HEK293 (cell line): ENCODE measurements at regions not wholly inside any gene's neighbourhood (a gene's known extent, or its start where the extent isn't known, plus 50 kb on each side); places are given as distances from the start of the nearest gene placed in this dataset.
A peak's percentile ranks its signal among the peaks of the same experiment; 100 is the strongest.

Source experiments
- CTCF ChIA-PET: fragments of 350-600 bp; formaldehyde crosslinking; extraction: SDS; loops from one replicate; lab custom pipeline; 2021; ENCODE audit warnings: antibody characterized with exemption; lab: Yijun Ruan, JAX
- POLR2A ChIA-PET: fragments of 300-600 bp; formaldehyde crosslinking; extraction: SDS; loops from one replicate; lab custom pipeline; 2020; ENCODE audit warnings: antibody characterized with exemption, inconsistent platforms; lab: Yijun Ruan, JAX
- H3K27ac ChIP-seq: fragments of 200-500 bp; sonication (Bioruptor generic); 2 replicates; pipeline ENCODE4 v1.5.1; 2014; ENCODE audit warnings: low read depth, low read length, control low read depth, inconsistent platforms; ENCODE audit errors: extremely low read depth
- H3K36me3 ChIP-seq, 2 experiments: fragments of 200-500 bp in 1 of 2; sonication (Bioruptor generic) in 1 of 2; 1 replicate in 1 of 2; 2 replicates in 1 of 2; pipeline ENCODE4 v1.5.1; 2014 to 2017; ENCODE audit warnings: inconsistent platforms in 2 of 2, low read length in 2 of 2; ENCODE audit not compliant: control insufficient read depth in 2 of 2, insufficient read depth in 1 of 2
- H3K4me1 ChIP-seq: fragments of 200-500 bp; sonication (Bioruptor generic); 2 replicates; pipeline ENCODE4 v1.5.1; 2014; ENCODE audit warnings: mild to moderate bottlenecking, low read length, inconsistent platforms; ENCODE audit not compliant: control insufficient read depth, insufficient read depth
- H3K4me3 ChIP-seq: 2 replicates; pipeline ENCODE4 v1.5.1; 2011; ENCODE audit warnings: low read depth, mild to moderate bottlenecking, control low read depth, low read length, moderate library complexity
- H3K9me3 ChIP-seq: fragments of 200-500 bp; sonication (Bioruptor generic); 2 replicates; pipeline ENCODE4 v1.5.1; 2014; ENCODE audit warnings: low read depth, low read length, inconsistent platforms; ENCODE audit not compliant: control insufficient read depth, insufficient read depth
- ATF2 ChIP-seq: fragments of 450-650 bp; formaldehyde crosslinking; IDR thresholded peaks from 2 replicates; pipeline ENCODE4 v1.5.1; 2016; ENCODE audit warnings: missing biosample characterization, missing genetic modification characterization, low read depth
- BCL11A ChIP-seq: fragments of 450-650 bp; formaldehyde crosslinking; IDR thresholded peaks from 2 replicates; pipeline ENCODE4 v1.5.1; 2016; ENCODE audit warnings: low read depth, missing biosample characterization, missing genetic modification characterization
- GLIS1 ChIP-seq: fragments of 450-650 bp; formaldehyde crosslinking; IDR thresholded peaks from 2 replicates; pipeline ENCODE4 v1.5.1; 2016; ENCODE audit warnings: missing biosample characterization, missing genetic modification characterization
- HOXC10 ChIP-seq: sonication (generic); formaldehyde crosslinking; IDR thresholded peaks from 2 replicates; pipeline ENCODE4 v1.8.1; 2023; ENCODE audit warnings: mild to moderate bottlenecking, missing genetic modification reagents
- KLF9 ChIP-seq: fragments of 450-650 bp; formaldehyde crosslinking; IDR thresholded peaks from 2 replicates; pipeline ENCODE4 v1.5.1; 2016; ENCODE audit warnings: missing biosample characterization, missing genetic modification characterization, low read depth
- OVOL3 ChIP-seq: fragments of 450-650 bp; formaldehyde crosslinking; IDR thresholded peaks from 2 replicates; pipeline ENCODE4 v1.5.1; 2016; ENCODE audit warnings: missing biosample characterization, missing genetic modification characterization
- SCRT1 ChIP-seq: fragments of 450-650 bp; formaldehyde crosslinking; IDR thresholded peaks from 2 replicates; pipeline ENCODE4 v1.5.1; 2016; ENCODE audit warnings: missing biosample characterization, missing genetic modification characterization, borderline replicate concordance
- SCRT2 ChIP-seq: fragments of 450-650 bp; formaldehyde crosslinking; IDR thresholded peaks from 2 replicates; pipeline ENCODE4 v1.5.1; 2016; ENCODE audit warnings: missing biosample characterization, missing genetic modification characterization
- ZBTB21 ChIP-seq: fragments of 450-650 bp; formaldehyde crosslinking; IDR thresholded peaks from 2 replicates; pipeline ENCODE4 v1.5.1; 2017; ENCODE audit warnings: missing biosample characterization, missing genetic modification characterization
- ZFHX2 ChIP-seq: fragments of 450-650 bp; formaldehyde crosslinking; conservative IDR thresholded peaks from 2 replicates; pipeline ENCODE4 v1.5.1; 2016; ENCODE audit warnings: missing biosample characterization, missing genetic modification characterization
- ZNF239 ChIP-seq: fragments of 450-650 bp; formaldehyde crosslinking; IDR thresholded peaks from 2 replicates; pipeline ENCODE4 v1.5.1; 2016; ENCODE audit warnings: missing biosample characterization, missing genetic modification characterization
- ZNF335 ChIP-seq: fragments of 450-650 bp; formaldehyde crosslinking; conservative IDR thresholded peaks from 2 replicates; pipeline ENCODE4 v1.5.1; 2016; ENCODE audit warnings: missing biosample characterization, missing genetic modification characterization
- ZNF37A ChIP-seq: fragments of 450-650 bp; IDR thresholded peaks from 2 replicates; pipeline ENCODE4 v1.5.1; 2018; ENCODE audit warnings: missing biosample characterization, missing genetic modification characterization
- ZNF426 ChIP-seq: fragments of 450-650 bp; formaldehyde crosslinking; IDR thresholded peaks from 2 replicates; pipeline ENCODE4 v1.5.1; 2017; ENCODE audit warnings: missing biosample characterization, missing genetic modification characterization, mild to moderate bottlenecking, inconsistent platforms, moderate library complexity
- ZNF501 ChIP-seq: fragments of 450-650 bp; formaldehyde crosslinking; IDR thresholded peaks from 2 replicates; pipeline ENCODE4 v1.5.1; 2016; ENCODE audit warnings: missing biosample characterization, missing genetic modification characterization
- ZNF514 ChIP-seq: fragments of 450-650 bp; formaldehyde crosslinking; IDR thresholded peaks from 2 replicates; pipeline ENCODE4 v1.5.1; 2016; ENCODE audit warnings: missing biosample characterization, missing genetic modification characterization
- ZNF518A ChIP-seq: fragments of 450-650 bp; formaldehyde crosslinking; conservative IDR thresholded peaks from 2 replicates; pipeline ENCODE4 v1.5.1; 2016; ENCODE audit warnings: low read depth, missing biosample characterization, missing genetic modification characterization
- ZNF629 ChIP-seq: fragments of 450-650 bp; formaldehyde crosslinking; IDR thresholded peaks from 2 replicates; pipeline ENCODE4 v1.5.1; 2017; ENCODE audit warnings: missing biosample characterization, missing genetic modification characterization
- ZNF660 ChIP-seq: fragments of 450-650 bp; IDR thresholded peaks from 2 replicates; pipeline ENCODE4 v1.5.1; 2018; ENCODE audit warnings: missing biosample characterization, mild to moderate bottlenecking, missing genetic modification characterization
- ZNF664 ChIP-seq: fragments of 450-650 bp; formaldehyde crosslinking; IDR thresholded peaks from 2 replicates; pipeline ENCODE4 v1.5.1; 2016; ENCODE audit warnings: missing biosample characterization, missing genetic modification characterization
- ZNF837 ChIP-seq: fragments of 450-650 bp; formaldehyde crosslinking; IDR thresholded peaks from 2 replicates; pipeline ENCODE4 v1.5.1; 2016; ENCODE audit warnings: missing biosample characterization, missing genetic modification characterization
- ZSCAN16 ChIP-seq: fragments of 450-650 bp; formaldehyde crosslinking; IDR thresholded peaks from 2 replicates; pipeline ENCODE4 v1.5.1; 2016; ENCODE audit warnings: missing biosample characterization, missing genetic modification characterization
- TF ChIP-seq, protein P1 (sequence below): fragments of 450-650 bp; formaldehyde crosslinking; IDR thresholded peaks from 2 replicates; pipeline ENCODE4 v1.5.1; 2016; ENCODE audit warnings: missing biosample characterization, missing genetic modification characterization

- TF ChIP-seq KLF9: no peak
- TF ChIP-seq SCRT2: peak; percentile 58
- TF ChIP-seq, all 188 proteins: peak for 1
- CTCF ChIA-PET: no interaction called here
Measured at GRCh38 chr17:71360301-71360700, 760.5 kb upstream of the SOX9 start.

DNA sequence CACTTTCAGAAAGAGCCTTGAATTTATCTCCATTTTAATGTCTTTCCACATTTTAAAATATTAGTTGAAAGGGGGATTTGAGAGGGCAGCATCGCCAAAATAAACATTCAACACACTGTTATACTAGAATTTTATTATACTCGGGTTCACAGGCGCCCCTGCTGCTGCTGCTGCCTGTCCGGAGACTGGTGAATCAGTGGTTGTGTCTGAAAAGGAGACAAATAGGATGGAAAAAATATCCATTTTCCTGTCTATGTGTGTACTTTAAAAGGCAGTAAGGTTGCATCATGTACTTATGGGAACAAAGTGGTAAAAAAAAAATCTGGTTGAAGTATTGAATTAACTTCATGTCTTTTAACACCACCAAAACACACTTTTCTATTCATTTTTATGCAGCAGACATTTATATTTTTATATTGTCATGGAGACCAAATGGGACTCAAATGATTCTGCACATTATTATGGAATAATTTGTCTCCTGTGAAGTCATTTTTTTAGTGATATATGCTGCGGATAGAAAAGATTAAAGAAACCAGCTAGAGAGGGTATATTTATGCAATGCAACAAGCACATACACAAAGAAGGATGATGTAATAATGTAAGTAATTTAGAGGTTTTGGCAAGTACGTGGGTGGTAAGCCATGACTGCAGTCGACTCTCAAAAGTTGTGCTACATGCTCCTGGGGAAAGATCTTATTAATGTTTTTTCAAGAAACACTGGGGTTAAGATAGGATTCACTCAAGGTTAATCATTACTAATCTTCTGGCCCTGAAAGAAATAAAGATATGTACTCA, 759.0 kb upstream of the SOX9 start:
- H3K4me1 ChIP-seq: peaks cover 3% of the 10 kb centered on the region
- H3K9me3 ChIP-seq: no peaks in the 10 kb centered on the region
- ChIA-PET CTCF (no interaction called here), POLR2A (no interaction called here)
- H3K4me3 ChIP-seq: no peak overlapping the region
- H3K36me3 ChIP-seq: no peaks in the 10 kb centered on the region
- no peak overlapping the region for H3K27ac ChIP-seq
- TF ChIP-seq ZNF37A (tag by site-specific recombination) (no peak), ZNF664 (tag by site-specific recombination) (0 out of 2 replicates have a peak, but pooled peaks have one; percentile 12), GLIS1 (tag by site-specific recombination) (peak; percentile 49; the same call in 1 of the 2 replicates), ZNF335 (tag by site-specific recombination) (peak; percentile 44), ZNF518A (tag by site-specific recombination) (0 out of 2 replicates have a peak, but pooled peaks have one; percentile 36), SCRT1 (tag by site-specific recombination) (peak; percentile 26; the same call in 1 of the 2 replicates), OVOL3 (tag by site-specific recombination) (no peak), SCRT2 (peak; percentile 77), ZNF629 (tag by site-specific recombination) (peak; percentile 51; the same call in 1 of the 2 replicates), ZFHX2 (peak; percentile 62), ZNF660 (peak; percentile 56; the same call in 1 of the 2 replicates), BCL11A (no peak), ZNF837 (no peak), ATF2 (tag by site-specific recombination) (peak; percentile 75)
- TF ChIP-seq, all 188 proteins: peak for 10

More at GRCh38 chr17:71360301-71360700, 760.5 kb upstream of the SOX9 start:
- Histone ChIP-seq H3K36me3 (no peaks in the 10 kb centered on the region), H3K27ac (no peak overlapping the region), H3K4me1 (peaks cover 3% of the 10 kb centered on the region), H3K9me3 (no peaks in the 10 kb centered on the region), H3K4me3 (no peak overlapping the region)
- POLR2A ChIA-PET: no interaction called here

DNA sequence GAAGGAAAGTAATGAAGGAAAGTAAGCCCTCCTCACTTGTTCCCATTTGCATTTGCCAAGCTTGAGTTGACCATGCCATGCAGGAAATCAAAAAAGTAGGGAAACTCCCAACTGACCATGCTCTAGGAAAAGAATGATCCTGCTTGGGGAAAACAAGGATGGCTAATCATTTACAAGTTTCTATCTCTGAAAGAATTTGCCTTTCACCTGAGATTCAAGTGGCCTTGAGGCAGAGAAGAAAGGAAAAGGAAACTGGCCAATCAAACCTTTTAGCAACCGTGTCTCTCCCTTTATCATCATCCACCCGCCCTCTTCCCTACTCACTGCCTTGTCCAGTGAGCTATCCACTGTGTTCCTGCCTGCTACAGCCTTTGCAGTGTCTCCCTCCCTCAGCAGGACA, 757.2 kb upstream of the SOX9 start:
- no peak overlapping the region for H3K4me3 ChIP-seq
- no peaks in the 10 kb centered on the region for H3K36me3 ChIP-seq
- TF ChIP-seq ZNF426 (tag by site-specific recombination) (no peak), ZNF514 (tag by site-specific recombination) (no peak), ZNF239 (tag by site-specific recombination) (no peak), ZSCAN16 (tag by site-specific recombination) (no peak), HOXC10 (CRISPR knock-in tag) (no peak), ZNF501 (tag by site-specific recombination) (no peak), ZBTB21 (tag by site-specific recombination) (no peak)
- TF ChIP-seq, protein P1, sequence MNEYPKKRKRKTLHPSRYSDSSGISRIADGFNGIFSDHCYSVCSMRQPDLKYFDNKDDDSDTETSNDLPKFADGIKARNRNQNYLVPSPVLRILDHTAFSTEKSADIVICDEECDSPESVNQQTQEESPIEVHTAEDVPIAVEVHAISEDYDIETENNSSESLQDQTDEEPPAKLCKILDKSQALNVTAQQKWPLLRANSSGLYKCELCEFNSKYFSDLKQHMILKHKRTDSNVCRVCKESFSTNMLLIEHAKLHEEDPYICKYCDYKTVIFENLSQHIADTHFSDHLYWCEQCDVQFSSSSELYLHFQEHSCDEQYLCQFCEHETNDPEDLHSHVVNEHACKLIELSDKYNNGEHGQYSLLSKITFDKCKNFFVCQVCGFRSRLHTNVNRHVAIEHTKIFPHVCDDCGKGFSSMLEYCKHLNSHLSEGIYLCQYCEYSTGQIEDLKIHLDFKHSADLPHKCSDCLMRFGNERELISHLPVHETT: no peak
- TF ChIP-seq, all 188 proteins: peak for 0
- no peak overlapping the region for H3K27ac ChIP-seq
- ChIA-PET CTCF (no interaction called here), POLR2A (no interaction called here)
- no peaks in the 10 kb centered on the region for H3K9me3 ChIP-seq
- H3K4me1 ChIP-seq: peaks cover 3% of the 10 kb centered on the region
